Endothelial cell of umbilical vein (primary cell): ENCODE measurements at regions not wholly inside any gene's neighbourhood (a gene's known extent, or its start where the extent isn't known, plus 50 kb on each side); places are given as distances from the start of the nearest gene placed in this dataset.

Experiments used
- BruUV-seq: library from RNA; stranded (reverse); fragments of 400-500 nt; replicated peaks from 2 replicates; lab custom pipeline; 2021; lab: Mats Ljungman, UMichigan
- CTCF ChIA-PET: fragments of 300-600, 350-600 bp; sonication (Branson Sonifier 250); formaldehyde crosslinking; loops from one replicate; lab custom pipeline; 2021; ENCODE audit warnings: antibody characterized with exemption, inconsistent platforms; lab: Charles Lee
- POLR2A ChIA-PET: fragments of 300-600, 350-600 bp; sonication (Branson Sonifier 250); formaldehyde crosslinking; loops from one replicate; lab custom pipeline; 2021; ENCODE audit warnings: antibody characterized with exemption, inconsistent platforms; lab: Charles Lee
- DNase-seq: peaks from one replicate; pipeline ENCODE4 v3.0.0-alpha.2; 2011; ENCODE audit warnings: low read depth, low spot score
- FAIRE-seq: peaks from 2 replicates; lab custom pipeline; 2011; peaks lifted over from hg19 to GRCh38; lab: Jason Lieb, UNC
- H2AFZ ChIP-seq: 2 replicates; pipeline ENCODE4 v1.6.0; 2012; ENCODE audit warnings: low read depth, low read length, control low read depth, inconsistent platforms
- H3K27ac ChIP-seq: 2 replicates; pipeline ENCODE4 v1.5.1; 2011; ENCODE audit warnings: low read depth, mild to moderate bottlenecking, control low read depth, low read length, moderate library complexity; ENCODE audit not compliant: insufficient read depth
- H3K27me3 ChIP-seq, 2 experiments: 2 replicates each; pipeline versions ENCODE4 v1.6.0 to v1.6.1; 2011; ENCODE audit warnings: low read length in 2 of 2, mixed read lengths in 1 of 2; ENCODE audit not compliant: control insufficient read depth in 2 of 2, insufficient read depth in 2 of 2
- H3K36me3 ChIP-seq, 2 experiments: 2 replicates in 1 of 2; 3 replicates in 1 of 2; pipeline ENCODE4 v1.5.1; 2011; ENCODE audit warnings: low read length in 2 of 2, mild to moderate bottlenecking in 1 of 2, moderate library complexity in 1 of 2; ENCODE audit not compliant: control insufficient read depth in 2 of 2, insufficient read depth in 2 of 2; ENCODE audit errors: extremely low read depth in 1 of 2
- H3K4me1 ChIP-seq: 3 replicates; pipeline ENCODE4 v1.5.1; 2011; ENCODE audit warnings: mild to moderate bottlenecking, low read length; ENCODE audit not compliant: control insufficient read depth, insufficient read depth; ENCODE audit errors: extremely low read depth
- H3K4me2 ChIP-seq: 2 replicates; pipeline ENCODE4 v1.6.1; 2011; ENCODE audit warnings: low read length, control low read depth, mixed read lengths; ENCODE audit not compliant: insufficient read depth
- H3K4me3 ChIP-seq, 3 experiments: fragments of 200-600 bp in 1 of 3; sonication (generic), shearing (Covaris generic) in 1 of 3; replicated peaks in 1 of 3; 2 replicates each; pipeline ENCODE4 v1.5.1; 2011 to 2016; ENCODE audit warnings: control low read depth in 3 of 3, low read length in 3 of 3, mild to moderate bottlenecking in 2 of 3, inconsistent platforms in 1 of 3, low read depth in 1 of 3, moderate library complexity in 1 of 3; ENCODE audit not compliant: insufficient read depth in 1 of 3
- H3K79me2 ChIP-seq: 2 replicates; pipeline ENCODE4 v1.6.0; 2012; ENCODE audit warnings: low read length, inconsistent platforms; ENCODE audit not compliant: control insufficient read depth, insufficient read depth
- H3K9ac ChIP-seq: replicated peaks from 2 replicates; pipeline ENCODE3; 2011; ENCODE audit warnings: low read length, control low read depth; ENCODE audit not compliant: insufficient read depth; ENCODE audit errors: extremely low read depth
- H3K9me1 ChIP-seq: replicated peaks from 3 replicates; pipeline ENCODE4 v1.6.0; 2011; ENCODE audit warnings: mild to moderate bottlenecking, low read length; ENCODE audit not compliant: control insufficient read depth, insufficient read depth; ENCODE audit errors: extremely low read depth
- H3K9me3 ChIP-seq: replicated peaks from 2 replicates; pipeline ENCODE4 v1.5.1; 2012; ENCODE audit warnings: low read length, inconsistent platforms; ENCODE audit not compliant: control insufficient read depth, insufficient read depth
- H4K20me1 ChIP-seq: replicated peaks from 2 replicates; pipeline ENCODE3; 2011; ENCODE audit warnings: mild to moderate bottlenecking, low read length; ENCODE audit not compliant: control insufficient read depth, insufficient read depth; ENCODE audit errors: extremely low read depth
- EZH2 ChIP-seq: IDR thresholded peaks from 2 replicates; pipeline ENCODE4 v1.6.1; 2012; ENCODE audit warnings: borderline replicate concordance, low read depth, mild to moderate bottlenecking, moderate library complexity, low read length, inconsistent platforms; ENCODE audit not compliant: severe bottlenecking
- FOS ChIP-seq: IDR thresholded peaks from 2 replicates; pipeline ENCODE4 v1.6.1; 2011; ENCODE audit warnings: mild to moderate bottlenecking, low read length, moderate library complexity, borderline replicate concordance; ENCODE audit not compliant: insufficient read depth
- GATA2 ChIP-seq: IDR thresholded peaks from 2 replicates; pipeline ENCODE4 v1.7.0; 2011; ENCODE audit warnings: low read depth, mild to moderate bottlenecking, moderate library complexity, mixed read lengths, low read length; ENCODE audit not compliant: insufficient read length, insufficient read depth
- JUN ChIP-seq: IDR thresholded peaks from 2 replicates; pipeline ENCODE4 v1.6.1; 2011; ENCODE audit warnings: borderline replicate concordance, low read depth; ENCODE audit not compliant: insufficient read length, insufficient read depth
- MYC ChIP-seq: IDR thresholded peaks from one replicate; pipeline ENCODE4 v1.6.1; 2011; ENCODE audit warnings: mild to moderate bottlenecking, low read depth, low read length
- POLR2A ChIP-seq: IDR thresholded peaks from 2 replicates; pipeline ENCODE4 v1.6.1; 2012; ENCODE audit warnings: low read depth, mild to moderate bottlenecking, control low read depth, low read length
- POLR2AphosphoS5 ChIP-seq: IDR thresholded peaks from 2 replicates; pipeline ENCODE4 v1.6.1; 2012; ENCODE audit warnings: low read depth, mild to moderate bottlenecking, control low read depth, low read length, moderate library complexity; ENCODE audit not compliant: insufficient read depth
- dilution Hi-C: fragments of 300-500 bp; cut with MboI; formaldehyde crosslinking; loops from one replicate; pipeline ENCODE4 v1.15.0; 2019; ENCODE audit warnings: low sequenced_read_pairs; ENCODE audit not compliant: extremely low pct_ligation_motif_present
- intact Hi-C: fragments of 100-400 bp; cut with micrococcal nuclease; formaldehyde crosslinking; loops from one replicate; pipeline ENCODE4 v1.10.0; 2022
- TF ChIP-seq, protein P1 (sequence below), 2 donors: IDR thresholded peaks; 1 replicate in 1 of 2; 2 replicates in 1 of 2; pipeline ENCODE4 v1.5.1; 2011; ENCODE audit warnings: low read length in 2 of 2, mild to moderate bottlenecking in 2 of 2, moderate library complexity in 2 of 2, control low read depth in 1 of 2, inconsistent platforms in 1 of 2, low read depth in 1 of 2; ENCODE audit not compliant: insufficient read depth in 1 of 2; ENCODE audit errors: extremely low read depth in 1 of 2
- TF ChIP-seq, protein P2 (sequence below): IDR thresholded peaks from 2 replicates; pipeline ENCODE4 v1.6.1; 2011; ENCODE audit not compliant: insufficient read depth, insufficient read length

DNA sequence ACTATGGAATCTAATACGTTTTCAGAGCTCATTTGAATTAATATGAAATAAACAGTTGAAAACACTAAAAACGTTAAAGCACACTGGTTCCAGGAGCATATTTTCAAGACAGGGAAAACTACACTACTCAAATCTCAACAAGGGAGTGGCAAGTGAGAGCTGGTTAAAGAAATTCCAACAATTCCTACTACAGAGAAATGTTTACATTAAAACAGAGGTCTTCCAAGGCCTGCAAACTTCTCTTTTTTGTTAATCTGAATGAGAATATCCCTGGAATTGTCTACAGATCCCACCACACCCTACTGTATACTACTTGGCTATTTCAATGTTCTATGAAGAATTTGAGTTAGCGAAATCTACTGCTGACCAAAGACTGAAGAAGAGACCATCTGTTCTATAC, 231.5 kb downstream of the ZEB2 start:
- Histone ChIP-seq H3K9ac (no peak overlapping the region), H3K4me3 (no peak overlapping the region), H3K9me3 (no peaks in the 10 kb centered on the region), H2AFZ (no peak overlapping the region), H3K9me1 (no peaks in the 10 kb centered on the region), H3K27me3 (no peaks in the 10 kb centered on the region), H3K36me3 (no peaks in the 10 kb centered on the region), H3K4me2 (no peak overlapping the region), H3K79me2 (no peaks in the 10 kb centered on the region), H4K20me1 (no peaks in the 10 kb centered on the region), H3K4me1 (no peaks in the 10 kb centered on the region), H3K27ac (no peak overlapping the region)
- no TSS peak for BruUV-seq
- dilution Hi-C loops = no loop called here
- CTCF ChIA-PET = no interaction called here
- intact Hi-C loops = no loop called here
- no peak for TF ChIP-seq EZH2
- no peak for TF ChIP-seq POLR2AphosphoS5
- no peak for TF ChIP-seq GATA2
- no peak for TF ChIP-seq FOS
- TF ChIP-seq JUN = no peak
- TF ChIP-seq, protein P1, sequence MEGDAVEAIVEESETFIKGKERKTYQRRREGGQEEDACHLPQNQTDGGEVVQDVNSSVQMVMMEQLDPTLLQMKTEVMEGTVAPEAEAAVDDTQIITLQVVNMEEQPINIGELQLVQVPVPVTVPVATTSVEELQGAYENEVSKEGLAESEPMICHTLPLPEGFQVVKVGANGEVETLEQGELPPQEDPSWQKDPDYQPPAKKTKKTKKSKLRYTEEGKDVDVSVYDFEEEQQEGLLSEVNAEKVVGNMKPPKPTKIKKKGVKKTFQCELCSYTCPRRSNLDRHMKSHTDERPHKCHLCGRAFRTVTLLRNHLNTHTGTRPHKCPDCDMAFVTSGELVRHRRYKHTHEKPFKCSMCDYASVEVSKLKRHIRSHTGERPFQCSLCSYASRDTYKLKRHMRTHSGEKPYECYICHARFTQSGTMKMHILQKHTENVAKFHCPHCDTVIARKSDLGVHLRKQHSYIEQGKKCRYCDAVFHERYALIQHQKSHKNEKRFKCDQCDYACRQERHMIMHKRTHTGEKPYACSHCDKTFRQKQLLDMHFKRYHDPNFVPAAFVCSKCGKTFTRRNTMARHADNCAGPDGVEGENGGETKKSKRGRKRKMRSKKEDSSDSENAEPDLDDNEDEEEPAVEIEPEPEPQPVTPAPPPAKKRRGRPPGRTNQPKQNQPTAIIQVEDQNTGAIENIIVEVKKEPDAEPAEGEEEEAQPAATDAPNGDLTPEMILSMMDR (IDR thresholded peaks at IDR 0.05; ENCODE audit: extremely low read depth in 1 of 2, insufficient read depth in 1 of 2, low read depth in 1 of 2, low read length in 2 of 2) = no peak
- no peak for TF ChIP-seq POLR2A
- TF ChIP-seq MYC = no peak
- TF ChIP-seq, protein P2, sequence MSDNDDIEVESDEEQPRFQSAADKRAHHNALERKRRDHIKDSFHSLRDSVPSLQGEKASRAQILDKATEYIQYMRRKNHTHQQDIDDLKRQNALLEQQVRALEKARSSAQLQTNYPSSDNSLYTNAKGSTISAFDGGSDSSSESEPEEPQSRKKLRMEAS = no peak
- DNase-seq = no peak
- no peak for FAIRE-seq
- POLR2A ChIA-PET = no interaction called here
